Karpas-422 (cell line): ENCODE measurements at regions not wholly inside any gene's neighbourhood (a gene's known extent, or its start where the extent isn't known, plus 50 kb on each side); places are given as distances from the start of the nearest gene placed in this dataset.

Experiments used
- DNase-seq: peaks from one replicate; pipeline ENCODE4 v3.0.0-alpha.2; 2015
- H2AFZ ChIP-seq: fragments of 200-600 bp; sonication (generic); 2 replicates; pipeline ENCODE4 v1.6.1; 2014; ENCODE audit warnings: antibody characterized with exemption, low read length, mixed read lengths
- H3K27ac ChIP-seq: fragments of 200-600 bp; sonication (generic); 2 replicates; pipeline ENCODE4 v1.5.1; 2014; ENCODE audit warnings: mild to moderate bottlenecking, low read length, moderate library complexity
- H3K27me3 ChIP-seq: fragments of 200-600 bp; sonication (generic); 2 replicates; pipeline ENCODE4 v1.6.1; 2014; ENCODE audit warnings: low read length, mixed read lengths
- H3K36me3 ChIP-seq: fragments of 200-600 bp; sonication (generic); 2 replicates; pipeline ENCODE4 v1.6.1; 2014; ENCODE audit warnings: low read length, mixed read lengths; ENCODE audit not compliant: insufficient read depth
- H3K4me1 ChIP-seq: fragments of 200-600 bp; sonication (generic); 2 replicates; pipeline ENCODE4 v1.6.1; 2014; ENCODE audit warnings: mild to moderate bottlenecking, low read length, mixed read lengths
- H3K4me2 ChIP-seq: fragments of 200-600 bp; sonication (generic); 2 replicates; pipeline ENCODE4 v1.6.1; 2014; ENCODE audit warnings: low read length, low read depth, mild to moderate bottlenecking; ENCODE audit not compliant: poor library complexity, severe bottlenecking
- H3K4me3 ChIP-seq: fragments of 200-600 bp; sonication (generic); 2 replicates; pipeline ENCODE4 v1.5.1; 2014; ENCODE audit warnings: mild to moderate bottlenecking, antibody characterized with exemption, low read length, mixed read lengths
- H3K79me2 ChIP-seq: fragments of 200-600 bp; sonication (generic); 2 replicates; pipeline ENCODE4 v1.6.1; 2014; ENCODE audit warnings: mild to moderate bottlenecking, low read length, mixed read lengths
- H3K9ac ChIP-seq: fragments of 200-600 bp; sonication (generic); 2 replicates; pipeline ENCODE4 v1.6.0; 2014; ENCODE audit warnings: low read length
- H3K9me2 ChIP-seq: fragments of 200-600 bp; sonication (generic), shearing (Covaris generic); replicated peaks from 2 replicates; pipeline ENCODE4 v1.6.0; 2014; ENCODE audit warnings: mild to moderate bottlenecking, low read length, moderate library complexity; ENCODE audit not compliant: insufficient read depth
- H3K9me3 ChIP-seq: fragments of 300-700, 200-600 bp; sonication (generic); 2 replicates; pipeline ENCODE4 v1.6.1; 2014; ENCODE audit warnings: low read length, mixed read lengths
- H4K20me1 ChIP-seq: fragments of 200-600 bp; sonication (generic); 2 replicates; pipeline ENCODE4 v1.6.1; 2014; ENCODE audit warnings: mild to moderate bottlenecking, antibody characterized with exemption, low read length, low read depth; ENCODE audit not compliant: insufficient read depth

DNA sequence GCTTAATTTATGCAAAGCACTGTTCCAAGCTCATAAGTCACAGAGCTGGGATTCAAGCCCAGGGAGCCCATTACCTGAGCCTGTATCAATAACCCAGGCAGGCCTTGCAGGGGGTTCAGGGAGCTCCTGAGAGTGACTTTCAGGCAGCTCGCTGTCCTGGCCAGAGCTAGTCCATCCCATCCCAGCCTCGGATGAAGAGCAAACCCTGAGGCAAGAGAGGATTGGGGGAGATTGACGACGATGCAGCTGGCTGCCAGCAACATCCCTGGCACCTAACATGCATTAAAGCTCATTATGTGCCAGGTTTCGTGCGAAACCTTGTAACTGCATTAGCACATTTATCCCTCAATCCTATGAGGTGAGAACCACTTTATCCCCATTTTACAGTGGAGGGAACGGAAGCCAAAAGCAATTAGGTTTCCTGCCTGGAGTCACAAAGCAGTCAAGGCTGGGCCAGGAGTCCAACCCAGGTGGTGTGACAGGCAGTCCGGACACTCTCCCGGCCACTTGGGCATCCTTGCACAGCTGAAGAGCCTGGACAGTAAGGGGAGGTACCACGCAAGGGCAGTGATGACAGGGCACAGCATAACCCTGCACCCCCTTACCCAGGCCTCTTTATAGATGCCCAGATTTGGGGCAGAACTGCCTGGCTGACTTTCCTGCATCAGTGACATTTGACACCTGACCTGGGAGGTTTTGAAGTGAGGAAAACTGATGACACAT is 129.8 kb upstream of the CHST15 start:
- peak overlapping the region; percentile 80 for H3K4me2 ChIP-seq

DNA sequence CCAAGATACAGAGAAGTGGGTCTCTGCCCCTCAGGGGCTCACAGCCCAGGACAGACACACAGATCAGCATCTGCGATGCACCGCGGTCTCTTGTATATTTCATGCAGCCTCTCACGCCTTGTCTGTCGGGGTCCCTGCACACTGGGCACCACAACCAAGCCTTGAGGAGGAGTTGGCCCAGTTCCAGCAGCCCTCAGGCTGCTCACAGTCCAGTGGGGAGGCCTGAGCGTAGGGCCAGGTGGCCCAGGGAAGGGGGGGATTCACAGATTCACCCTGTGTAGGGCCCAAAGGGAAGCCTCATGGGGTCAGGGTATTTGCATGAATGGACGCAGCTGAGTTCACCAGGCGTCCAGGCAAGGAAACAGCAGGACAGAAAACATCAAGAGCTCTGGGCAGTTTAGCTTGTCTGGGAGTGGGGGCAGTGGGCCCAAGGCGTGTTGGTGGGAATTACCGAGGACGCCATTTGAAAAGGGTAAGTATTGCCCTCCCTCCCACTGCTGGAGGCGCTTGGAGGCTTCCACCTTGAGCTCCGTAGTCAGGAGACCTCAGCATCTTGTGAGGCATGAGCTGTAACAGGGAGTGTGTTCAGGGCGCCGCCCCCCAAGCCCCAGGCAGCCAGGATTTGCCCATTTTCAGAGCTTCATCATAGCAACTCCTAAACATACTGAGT is 129.1 kb upstream of the CHST15 start:
- no peaks in the 10 kb centered on the region for H3K36me3 ChIP-seq
- peak overlapping the region; percentile 80 for H3K4me2 ChIP-seq
- peak overlapping the region; percentile 56 for H3K9ac ChIP-seq
- H3K9me2 ChIP-seq: no peaks in the 10 kb centered on the region
- H3K4me1 ChIP-seq: peaks cover 30% of the 10 kb centered on the region
- peak overlapping the region; percentile 52 for H3K27ac ChIP-seq
- H3K9me3 ChIP-seq: no peaks in the 10 kb centered on the region
- peak; percentile 62 for DNase-seq
- no peaks in the 10 kb centered on the region for H3K79me2 ChIP-seq
- H4K20me1 ChIP-seq: no peaks in the 10 kb centered on the region; the same call in 1 of the 2 replicates
- H2AFZ ChIP-seq: peak overlapping the region; percentile 33; the same call in 1 of the 2 replicates
- H3K27me3 ChIP-seq: no peaks in the 10 kb centered on the region
- H3K4me3 ChIP-seq: peak overlapping the region; percentile 63

More for the DNA sequence above, 129.8 kb upstream of the CHST15 start:
- Histone ChIP-seq H3K36me3 (no peaks in the 10 kb centered on the region), H3K4me3 (peak overlapping the region; percentile 63; the same call in 1 of the 2 replicates), H3K27me3 (no peaks in the 10 kb centered on the region), H3K27ac (peak overlapping the region; percentile 11; the same call in 1 of the 2 replicates), H3K79me2 (no peaks in the 10 kb centered on the region), H4K20me1 (no peaks in the 10 kb centered on the region; the same call in 1 of the 2 replicates), H3K9me3 (0 out of 2 replicates have a peak, but pooled peaks cover 4% of the 10 kb centered on the region), H2AFZ (no peak overlapping the region), H3K9ac (no peak overlapping the region; the same call in 1 of the 2 replicates), H3K9me2 (no peaks in the 10 kb centered on the region), H3K4me1 (peaks cover 30% of the 10 kb centered on the region)
- DNase-seq: no peak

DNA sequence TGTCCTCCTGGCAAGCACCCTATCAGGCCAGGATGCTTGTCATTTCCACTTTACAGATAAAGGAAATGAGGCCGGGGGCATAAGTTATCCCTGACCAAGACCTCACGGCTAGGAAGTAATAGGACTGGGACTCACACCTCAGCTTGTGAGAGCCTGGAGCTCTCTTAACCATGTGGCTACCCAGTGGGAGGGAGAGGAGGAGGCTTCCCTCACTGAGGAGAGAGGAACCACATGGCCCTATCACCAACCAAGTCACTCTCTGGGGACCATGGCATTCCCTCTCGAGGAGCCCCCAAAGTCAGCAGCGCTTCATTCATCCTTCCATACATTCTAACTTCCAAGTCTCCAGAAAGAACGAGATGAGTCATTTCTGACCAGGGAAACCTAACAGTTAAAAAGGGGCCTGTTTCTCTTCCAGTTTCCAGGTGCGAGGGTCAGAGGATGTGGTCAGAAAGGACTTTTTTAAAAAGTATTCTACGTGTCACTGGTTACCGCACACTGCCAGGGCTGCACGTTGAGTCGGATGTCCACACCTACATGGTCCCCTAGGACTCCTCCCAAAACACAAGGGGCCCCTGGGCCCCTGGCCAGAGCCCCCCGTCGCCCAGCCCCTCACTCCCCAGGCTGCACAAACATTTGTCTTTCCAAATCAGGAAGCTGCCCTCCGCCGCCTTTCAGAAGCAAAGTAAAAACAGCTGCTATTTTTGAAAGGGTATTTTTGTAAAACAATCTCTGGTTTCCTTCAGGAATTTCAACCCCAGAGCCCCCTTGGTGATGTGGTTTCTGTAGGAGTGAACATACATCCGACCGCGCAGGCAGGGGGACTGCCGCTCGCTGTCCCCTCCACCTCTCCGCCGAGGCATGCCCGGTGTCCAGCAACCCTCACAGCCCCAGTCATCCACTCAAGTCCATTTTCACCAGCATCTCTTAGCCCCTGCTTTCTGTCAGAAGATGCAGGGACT is 128.2 kb upstream of the CHST15 start:
- Histone ChIP-seq H3K4me2 (peak overlapping the region; percentile 80), H3K4me3 (peak overlapping the region; percentile 63), H3K27me3 (no peaks in the 10 kb centered on the region)

DNA sequence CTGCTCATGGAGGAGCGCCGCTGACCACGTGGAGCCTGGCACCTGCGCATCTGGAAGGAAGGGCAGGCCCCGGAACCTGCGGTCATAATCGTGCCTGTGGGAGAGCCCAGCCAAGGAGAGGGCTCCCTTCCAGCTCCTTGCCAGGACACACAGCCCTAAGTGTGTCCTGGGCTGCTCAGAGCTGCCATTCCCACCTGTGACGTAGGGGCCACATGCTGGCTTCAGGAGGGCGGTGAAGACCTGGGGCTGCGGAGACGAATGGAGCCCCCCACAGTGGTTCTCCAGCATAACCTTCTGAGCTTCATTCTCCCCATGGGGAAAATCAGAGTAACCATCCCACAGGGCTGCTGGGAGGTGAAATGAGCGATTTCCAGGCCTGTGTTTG is 127.6 kb upstream of the CHST15 start:
- Histone ChIP-seq H3K4me1 (peaks cover 30% of the 10 kb centered on the region), H3K9me3 (no peaks in the 10 kb centered on the region), H3K9me2 (no peaks in the 10 kb centered on the region), H3K79me2 (no peaks in the 10 kb centered on the region), H3K4me2 (no peak overlapping the region), H3K4me3 (no peak overlapping the region), H3K27ac (no peak overlapping the region), H4K20me1 (no peaks in the 10 kb centered on the region; the same call in 1 of the 2 replicates), H3K9ac (no peak overlapping the region), H3K27me3 (no peaks in the 10 kb centered on the region), H2AFZ (no peak overlapping the region), H3K36me3 (no peaks in the 10 kb centered on the region)
- no peak for DNase-seq

More for the DNA sequence above, 128.2 kb upstream of the CHST15 start:
- Histone ChIP-seq H3K9ac (peak overlapping the region; percentile 56), H2AFZ (peak overlapping the region; percentile 33; the same call in 1 of the 2 replicates), H3K4me1 (peaks cover 30% of the 10 kb centered on the region), H3K9me2 (no peaks in the 10 kb centered on the region), H4K20me1 (no peaks in the 10 kb centered on the region; the same call in 1 of the 2 replicates), H3K79me2 (no peaks in the 10 kb centered on the region), H3K27ac (peak overlapping the region; percentile 52; the same call in 1 of the 2 replicates), H3K9me3 (no peaks in the 10 kb centered on the region), H3K36me3 (no peaks in the 10 kb centered on the region)
- peak; percentile 48 for DNase-seq

DNA sequence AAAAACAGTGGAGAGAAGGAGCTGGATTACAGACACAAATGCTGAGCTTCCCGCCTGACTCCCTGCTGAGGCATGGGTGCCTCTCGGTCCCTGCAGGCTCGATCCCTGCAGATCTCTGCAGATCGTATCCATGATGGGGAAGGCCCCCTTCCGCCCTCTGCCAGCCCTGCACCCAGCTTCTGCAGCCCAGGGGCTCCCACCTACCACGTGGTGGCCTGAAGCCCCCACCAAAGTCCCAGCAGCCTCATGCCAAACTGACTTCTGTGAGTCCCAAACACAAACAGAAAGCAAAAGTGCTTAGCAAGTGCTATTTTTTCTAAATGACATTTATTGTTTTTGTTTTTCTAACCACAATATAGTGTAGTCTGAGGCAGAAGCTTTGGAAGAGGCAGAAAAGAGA is 127.1 kb upstream of the CHST15 start:
- Histone ChIP-seq H3K9me2 (no peaks in the 10 kb centered on the region), H3K4me2 (no peak overlapping the region), H3K4me3 (no peak overlapping the region), H3K9ac (no peak overlapping the region), H3K79me2 (no peaks in the 10 kb centered on the region), H3K4me1 (peaks cover 30% of the 10 kb centered on the region), H3K9me3 (no peaks in the 10 kb centered on the region), H3K36me3 (no peaks in the 10 kb centered on the region), H2AFZ (no peak overlapping the region), H4K20me1 (no peaks in the 10 kb centered on the region; the same call in 1 of the 2 replicates), H3K27ac (no peak overlapping the region), H3K27me3 (no peaks in the 10 kb centered on the region)
- DNase-seq: no peak

DNA sequence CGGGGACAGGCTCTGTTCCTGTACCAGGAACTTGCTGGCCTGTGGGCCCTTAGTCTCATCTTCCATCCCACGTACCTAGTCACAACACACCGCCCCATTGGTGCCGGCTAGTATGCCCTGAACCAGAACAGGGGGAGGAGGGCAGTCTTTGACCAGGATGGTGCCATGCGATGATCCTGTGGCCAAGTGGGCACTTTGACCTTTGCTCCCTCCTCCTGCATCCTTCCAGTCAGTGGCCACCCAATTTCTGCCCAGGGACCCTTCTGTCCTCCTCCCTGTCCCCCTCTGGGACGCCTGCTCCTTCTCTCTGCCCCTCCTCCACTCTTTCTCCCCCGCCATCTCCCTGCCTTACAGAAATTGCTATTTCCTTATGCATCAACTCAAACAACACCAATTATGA is 126.3 kb upstream of the CHST15 start:
- no peak overlapping the region for H3K4me2 ChIP-seq
- no peaks in the 10 kb centered on the region for H3K36me3 ChIP-seq
- no peaks in the 10 kb centered on the region for H3K9me3 ChIP-seq
- DNase-seq: no peak
- no peak overlapping the region for H3K4me3 ChIP-seq
- no peaks in the 10 kb centered on the region for H3K9me2 ChIP-seq
- no peak overlapping the region for H3K27ac ChIP-seq
- H3K4me1 ChIP-seq: peaks cover 30% of the 10 kb centered on the region
- no peaks in the 10 kb centered on the region; the same call in 1 of the 2 replicates for H4K20me1 ChIP-seq
- H3K27me3 ChIP-seq: no peaks in the 10 kb centered on the region
- H3K79me2 ChIP-seq: no peaks in the 10 kb centered on the region
- no peak overlapping the region for H2AFZ ChIP-seq
- H3K9ac ChIP-seq: no peak overlapping the region

DNA sequence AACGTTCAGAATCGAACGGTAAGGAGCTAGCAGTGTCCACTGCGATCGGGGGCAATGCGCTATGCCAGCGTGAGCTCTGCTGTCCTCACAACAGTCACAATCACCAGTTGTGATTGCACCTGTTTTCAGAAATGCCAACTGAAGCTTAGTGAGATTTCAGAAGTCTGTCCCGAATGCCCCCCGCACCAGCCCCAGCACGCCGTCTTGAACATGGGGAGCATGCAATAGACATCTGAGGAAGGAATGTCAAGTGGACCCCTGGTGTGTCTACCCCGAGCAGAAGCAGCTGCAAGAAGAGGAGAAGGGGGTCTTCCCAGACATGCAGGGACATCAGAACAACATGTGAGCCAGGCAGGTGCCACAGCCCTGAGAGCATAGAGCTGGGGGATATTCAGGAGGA is 125.7 kb upstream of the CHST15 start:
- Histone ChIP-seq H3K79me2 (no peaks in the 10 kb centered on the region), H4K20me1 (no peaks in the 10 kb centered on the region; the same call in 1 of the 2 replicates), H3K4me2 (no peak overlapping the region), H3K9me2 (no peaks in the 10 kb centered on the region), H3K36me3 (no peaks in the 10 kb centered on the region), H3K4me3 (no peak overlapping the region), H3K9ac (no peak overlapping the region), H3K9me3 (no peaks in the 10 kb centered on the region), H3K4me1 (peaks cover 30% of the 10 kb centered on the region), H3K27ac (no peak overlapping the region), H2AFZ (no peak overlapping the region), H3K27me3 (no peaks in the 10 kb centered on the region)
- DNase-seq: no peak
